ENCODE measurements at regions not wholly inside any gene's neighbourhood (a gene's known extent, or its start where the extent isn't known, plus 50 kb on each side); places are given as distances from the start of the nearest gene placed in this dataset.
"Not testable (repeated sequence)": the region's sequence is repeated elsewhere in the genome, so short reads cannot be mapped to it uniquely, and the experiment has no call there.

GRCh38 chr7:4319280-4319679, 362.8 kb upstream of the FOXK1 start:
- Histone ChIP-seq H3K27ac (ENCODE audit: low read length) (no peak overlapping the region), H3K9me3 (ENCODE audit: control insufficient read depth in 1 of 2, low read length in 2 of 2) (peaks cover 0 to 11% of the 10 kb centered on the region in 2 donors), H3K27me3 (ENCODE audit: low read depth, low read length) (no peaks in the 10 kb centered on the region), H3K4me3 (ENCODE audit: low read depth in 1 of 2, low read length in 2 of 2) (no peak overlapping the region), H3K4me1 (ENCODE audit: control insufficient read depth in 1 of 2, insufficient read depth in 2 of 2, low read length in 2 of 2) (no peaks in the 10 kb centered on the region), H3K36me3 (ENCODE audit: control insufficient read depth in 1 of 2, insufficient read depth in 2 of 2, low read length in 2 of 2) (no peaks in the 10 kb centered on the region)

DNA sequence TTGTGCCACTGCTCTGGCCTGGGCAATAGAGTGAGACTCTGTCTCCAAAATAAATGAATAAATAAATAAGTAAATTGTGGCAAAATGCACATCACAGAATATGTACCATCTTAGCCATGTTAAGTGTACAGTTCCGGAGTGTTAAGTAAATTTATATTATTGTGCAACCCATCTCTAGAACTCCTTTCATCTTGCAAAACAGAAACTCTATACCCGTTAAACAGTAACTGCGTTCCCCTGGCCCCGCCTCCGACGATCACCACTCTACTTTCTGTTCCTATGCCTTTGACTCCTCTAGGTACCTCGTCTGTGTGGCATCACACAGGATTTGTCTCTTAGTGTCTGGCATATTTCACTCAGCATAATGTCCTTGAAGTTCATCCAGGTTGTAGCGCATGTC, 356.4 kb upstream of the FOXK1 start:
- H3K4me1 ChIP-seq (ENCODE audit: control insufficient read depth in 1 of 2, insufficient read depth in 2 of 2, low read length in 2 of 2): no peaks in the 10 kb centered on the region
- no peak overlapping the region for H3K4me3 ChIP-seq (ENCODE audit: low read depth in 1 of 2, low read length in 2 of 2)
- peaks cover 0 to 7% of the 10 kb centered on the region in 2 donors for H3K9me3 ChIP-seq (ENCODE audit: control insufficient read depth in 1 of 2, low read length in 2 of 2)
- no peak overlapping the region for H3K27ac ChIP-seq (ENCODE audit: low read length)
- H3K36me3 ChIP-seq (ENCODE audit: control insufficient read depth in 1 of 2, insufficient read depth in 2 of 2, low read length in 2 of 2): no peaks in the 10 kb centered on the region
- H3K27me3 ChIP-seq (ENCODE audit: low read depth, low read length): no peaks in the 10 kb centered on the region

DNA sequence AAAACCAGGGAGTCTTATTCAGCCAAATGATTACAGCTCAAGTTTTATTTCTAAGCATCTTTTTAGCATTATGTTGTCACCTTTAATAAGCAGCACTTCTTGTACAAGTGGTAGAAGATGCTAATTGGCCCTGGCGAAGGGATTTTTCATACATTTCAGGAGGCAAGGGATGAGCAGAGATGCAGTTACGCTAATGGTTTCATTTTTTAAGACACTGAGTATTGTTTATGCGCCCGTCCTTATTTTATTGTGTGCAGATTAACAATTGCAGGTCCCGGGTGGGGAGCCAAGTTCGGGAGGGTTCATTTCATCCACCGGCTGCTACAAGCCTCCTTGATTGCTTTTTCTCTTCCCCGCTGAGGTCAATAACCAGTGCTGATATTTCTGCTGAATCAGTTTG, 350.4 kb upstream of the FOXK1 start:
- Histone ChIP-seq H3K4me1 (ENCODE audit: control insufficient read depth in 1 of 2, insufficient read depth in 2 of 2, low read length in 2 of 2) (no peaks in the 10 kb centered on the region), H3K27ac (ENCODE audit: low read length) (no peak overlapping the region), H3K9me3 (ENCODE audit: control insufficient read depth in 1 of 2, low read length in 2 of 2) (no peaks in the 10 kb centered on the region), H3K27me3 (ENCODE audit: low read depth, low read length) (no peaks in the 10 kb centered on the region), H3K4me3 (ENCODE audit: low read depth in 1 of 2, low read length in 2 of 2) (no peak overlapping the region), H3K36me3 (ENCODE audit: control insufficient read depth in 1 of 2, insufficient read depth in 2 of 2, low read length in 2 of 2) (no peaks in the 10 kb centered on the region)

DNA sequence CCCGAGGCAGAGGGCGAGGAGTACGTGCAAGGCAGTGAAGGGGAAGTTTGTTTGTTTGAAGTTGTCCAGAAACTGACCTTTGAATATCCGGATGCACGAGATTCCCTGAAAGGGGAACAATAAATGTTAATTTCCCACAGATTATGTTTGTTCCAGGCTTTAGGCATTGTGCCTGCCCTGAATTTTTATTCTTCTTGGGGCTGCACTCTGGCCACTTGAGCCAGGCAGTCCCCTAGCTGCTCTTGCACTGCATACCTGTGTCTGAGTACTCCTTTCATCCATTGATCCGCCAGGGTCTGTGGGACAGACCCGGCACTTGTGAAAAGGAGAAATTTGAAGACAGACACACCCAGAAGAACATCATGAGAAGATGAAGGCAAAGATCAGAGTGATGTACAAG, 343.5 kb upstream of the FOXK1 start:
- H3K27ac ChIP-seq (ENCODE audit: low read length): no peak overlapping the region
- no peak overlapping the region for H3K4me3 ChIP-seq (ENCODE audit: low read depth in 1 of 2, low read length in 2 of 2)
- H3K27me3 ChIP-seq (ENCODE audit: low read depth, low read length): no peaks in the 10 kb centered on the region
- H3K36me3 ChIP-seq (ENCODE audit: control insufficient read depth in 1 of 2, insufficient read depth in 2 of 2, low read length in 2 of 2): no peaks in the 10 kb centered on the region
- no peaks in the 10 kb centered on the region for H3K4me1 ChIP-seq (ENCODE audit: control insufficient read depth in 1 of 2, insufficient read depth in 2 of 2, low read length in 2 of 2)
- peaks cover 0 to 8% of the 10 kb centered on the region in 2 donors for H3K9me3 ChIP-seq (ENCODE audit: control insufficient read depth in 1 of 2, low read length in 2 of 2)

- Histone ChIP-seq H3K4me3 (ENCODE audit: low read depth in 1 of 2, low read length in 2 of 2) (no peak overlapping the region), H3K4me1 (ENCODE audit: control insufficient read depth in 1 of 2, insufficient read depth in 2 of 2, low read length in 2 of 2) (no peaks in the 10 kb centered on the region), H3K27ac (ENCODE audit: low read length) (no peak overlapping the region)
Observed at GRCh38 chr7:4343272-4344247, 338.5 kb upstream of the FOXK1 start.

DNA sequence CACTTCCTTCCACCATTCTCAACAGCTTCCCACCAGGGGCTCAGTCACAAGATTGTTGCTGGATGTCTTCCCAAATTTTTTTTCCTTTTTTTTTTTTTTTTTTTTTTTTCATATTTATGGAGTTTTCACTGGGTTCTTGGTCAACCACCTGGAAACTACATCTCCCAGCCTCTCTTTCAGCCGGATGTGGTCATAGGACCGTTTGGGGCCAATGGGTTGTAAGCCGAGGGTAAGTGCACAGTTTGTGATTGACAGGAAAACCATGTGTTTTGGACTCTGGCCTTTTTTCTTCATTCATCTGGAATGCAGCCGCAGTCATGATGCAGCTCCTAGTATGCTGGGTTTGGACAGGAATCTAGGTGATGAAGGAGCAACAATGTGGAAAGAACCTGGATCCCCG, 337.1 kb upstream of the FOXK1 start:
- Histone ChIP-seq H3K4me3 (ENCODE audit: low read depth in 1 of 2, low read length in 2 of 2) (no peak overlapping the region), H3K36me3 (ENCODE audit: control insufficient read depth in 1 of 2, insufficient read depth in 2 of 2, low read length in 2 of 2) (no peaks in the 10 kb centered on the region), H3K27me3 (ENCODE audit: low read depth, low read length) (no peaks in the 10 kb centered on the region), H3K27ac (ENCODE audit: low read length) (no peak overlapping the region), H3K4me1 (ENCODE audit: control insufficient read depth in 1 of 2, insufficient read depth in 2 of 2, low read length in 2 of 2) (no peaks in the 10 kb centered on the region), H3K9me3 (ENCODE audit: control insufficient read depth in 1 of 2, low read length in 2 of 2) (peaks cover 8 to 15% of the 10 kb centered on the region in 2 donors)

More at GRCh38 chr7:4343272-4344247, 338.5 kb upstream of the FOXK1 start:
- no peaks in the 10 kb centered on the region for H3K27me3 ChIP-seq (ENCODE audit: low read depth, low read length)
- peaks cover 8 to 16% of the 10 kb centered on the region in 2 donors for H3K9me3 ChIP-seq (ENCODE audit: control insufficient read depth in 1 of 2, low read length in 2 of 2)
- no peaks in the 10 kb centered on the region for H3K36me3 ChIP-seq (ENCODE audit: control insufficient read depth in 1 of 2, insufficient read depth in 2 of 2, low read length in 2 of 2)

DNA sequence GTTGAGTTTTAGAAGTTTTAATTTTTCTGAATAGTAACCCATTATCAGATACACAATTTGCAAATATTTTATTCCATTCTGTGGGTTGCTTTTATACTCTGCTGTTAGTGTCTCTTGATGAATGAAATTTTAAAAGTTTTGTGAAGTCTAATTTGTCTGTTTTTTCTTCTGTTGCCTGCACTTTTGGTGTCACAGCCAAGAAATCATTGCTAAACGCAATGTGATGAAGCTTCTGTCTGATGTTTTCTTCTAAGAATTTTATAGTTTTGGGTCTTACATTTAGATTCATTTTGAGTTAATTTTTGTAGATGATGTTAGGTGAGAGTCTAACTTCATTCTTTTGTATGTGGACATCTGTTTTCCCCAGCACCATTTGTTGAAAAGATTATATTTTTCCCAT, 330.0 kb upstream of the FOXK1 start:
- Histone ChIP-seq H3K9me3 (ENCODE audit: control insufficient read depth in 1 of 2, low read length in 2 of 2) (peaks cover 0 to 5% of the 10 kb centered on the region in 2 donors), H3K4me3 (ENCODE audit: low read depth in 1 of 2, low read length in 2 of 2) (no peak overlapping the region), H3K36me3 (ENCODE audit: control insufficient read depth in 1 of 2, insufficient read depth in 2 of 2, low read length in 2 of 2) (no peaks in the 10 kb centered on the region), H3K4me1 (ENCODE audit: control insufficient read depth in 1 of 2, insufficient read depth in 2 of 2, low read length in 2 of 2) (no peaks in the 10 kb centered on the region), H3K27ac (ENCODE audit: low read length) (no peak overlapping the region), H3K27me3 (ENCODE audit: low read depth, low read length) (no peaks in the 10 kb centered on the region)

GRCh38 chr7:4361774-4362173, 320.3 kb upstream of the FOXK1 start:
- Histone ChIP-seq H3K27me3 (ENCODE audit: low read depth, low read length) (no peaks in the 10 kb centered on the region), H3K36me3 (ENCODE audit: control insufficient read depth in 1 of 2, insufficient read depth in 2 of 2, low read length in 2 of 2) (no peaks in the 10 kb centered on the region), H3K4me3 (ENCODE audit: low read depth in 1 of 2, low read length in 2 of 2) (no peak overlapping the region), H3K9me3 (ENCODE audit: control insufficient read depth in 1 of 2, low read length in 2 of 2) (peaks cover 0 to 2% of the 10 kb centered on the region in 2 donors), H3K4me1 (ENCODE audit: control insufficient read depth in 1 of 2, insufficient read depth in 2 of 2, low read length in 2 of 2) (no peaks in the 10 kb centered on the region), H3K27ac (ENCODE audit: low read length) (no peak overlapping the region)

DNA sequence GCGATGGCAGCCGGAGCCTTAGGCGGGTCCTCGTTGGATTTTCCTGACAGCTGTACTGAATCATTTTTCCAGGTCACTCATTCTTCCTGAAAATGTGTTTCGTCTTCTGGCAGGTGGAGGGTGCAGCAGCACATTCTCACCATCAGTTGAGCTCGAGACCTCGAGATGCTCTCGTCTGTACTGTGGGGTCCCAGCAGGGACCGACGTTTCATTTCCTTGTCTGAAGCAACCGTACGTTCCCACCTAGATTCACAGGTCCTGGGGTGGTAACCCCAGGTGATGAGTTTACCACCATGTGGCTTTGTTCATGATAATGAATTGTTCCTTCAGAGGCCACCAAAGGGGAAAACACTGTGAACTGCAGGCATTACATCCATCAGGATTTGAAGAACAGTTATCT, 298.5 kb upstream of the FOXK1 start:
- Histone ChIP-seq H3K4me1 (ENCODE audit: control insufficient read depth in 1 of 2, insufficient read depth in 2 of 2, low read length in 2 of 2) (no peaks in the 10 kb centered on the region), H3K9me3 (ENCODE audit: control insufficient read depth in 1 of 2, low read length in 2 of 2) (peaks cover 0 to 17% of the 10 kb centered on the region in 2 donors), H3K36me3 (ENCODE audit: control insufficient read depth in 1 of 2, insufficient read depth in 2 of 2, low read length in 2 of 2) (no peaks in the 10 kb centered on the region), H3K27me3 (ENCODE audit: low read depth, low read length) (no peaks in the 10 kb centered on the region), H3K27ac (ENCODE audit: low read length) (no peak overlapping the region), H3K4me3 (ENCODE audit: low read depth in 1 of 2, low read length in 2 of 2) (no peak overlapping the region)

DNA sequence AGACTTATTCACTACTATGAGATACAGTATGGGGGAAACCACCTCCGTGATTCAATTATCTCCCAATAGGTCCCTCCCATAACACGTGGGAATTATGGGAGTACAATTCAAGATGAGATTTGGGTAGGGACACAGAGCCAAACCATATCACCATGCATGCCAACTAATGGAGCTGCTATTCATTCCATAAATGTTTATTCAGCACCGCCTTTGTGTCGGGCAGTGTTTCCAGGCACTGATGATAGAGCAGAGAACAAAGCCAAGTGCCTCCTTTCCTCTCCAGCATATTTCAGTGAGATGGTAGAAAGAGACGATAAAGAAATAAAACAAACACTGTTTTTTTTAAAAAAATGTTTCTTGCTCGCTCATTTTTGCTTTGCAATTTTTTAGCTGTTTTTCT, 295.9 kb upstream of the FOXK1 start:
- no peaks in the 10 kb centered on the region for H3K27me3 ChIP-seq (ENCODE audit: low read depth, low read length)
- no peaks in the 10 kb centered on the region for H3K9me3 ChIP-seq (ENCODE audit: control insufficient read depth in 1 of 2, low read length in 2 of 2)
- no peak overlapping the region for H3K4me3 ChIP-seq (ENCODE audit: low read depth in 1 of 2, low read length in 2 of 2)
- H3K36me3 ChIP-seq (ENCODE audit: control insufficient read depth in 1 of 2, insufficient read depth in 2 of 2, low read length in 2 of 2): no peaks in the 10 kb centered on the region
- no peak overlapping the region for H3K27ac ChIP-seq (ENCODE audit: low read length)
- H3K4me1 ChIP-seq (ENCODE audit: control insufficient read depth in 1 of 2, insufficient read depth in 2 of 2, low read length in 2 of 2): no peaks in the 10 kb centered on the region

GRCh38 chr7:4391103-4391502, 291.0 kb upstream of the FOXK1 start:
- not testable (repeated sequence) for H3K9me3 ChIP-seq (ENCODE audit: control insufficient read depth in 1 of 2, low read length in 2 of 2); H3K36me3 ChIP-seq (ENCODE audit: control insufficient read depth in 1 of 2, insufficient read depth in 2 of 2, low read length in 2 of 2); H3K27ac ChIP-seq (ENCODE audit: low read length); H3K27me3 ChIP-seq (ENCODE audit: low read depth, low read length); H3K4me3 ChIP-seq (ENCODE audit: low read depth in 1 of 2, low read length in 2 of 2); H3K4me1 ChIP-seq (ENCODE audit: control insufficient read depth in 1 of 2, insufficient read depth in 2 of 2, low read length in 2 of 2)

DNA sequence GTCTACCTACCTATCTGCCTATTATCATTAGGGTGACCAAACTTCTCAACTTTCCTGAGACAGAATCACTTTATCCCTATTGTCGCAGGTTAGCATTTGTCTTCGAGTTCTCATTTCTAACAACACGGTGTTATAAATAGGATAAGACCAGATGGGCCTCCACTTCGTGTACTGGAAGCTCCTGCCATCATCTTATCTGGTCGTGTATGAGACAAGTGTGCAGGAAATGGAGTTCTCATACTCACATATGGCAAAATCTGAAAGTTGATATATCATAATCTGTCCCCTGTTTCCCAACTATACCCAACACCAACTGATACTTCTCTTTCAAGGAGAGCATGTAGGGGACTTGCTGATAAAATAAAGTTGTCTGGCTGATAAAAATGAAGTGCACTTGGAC, 287.4 kb upstream of the FOXK1 start:
- Histone ChIP-seq H3K4me1 (ENCODE audit: control insufficient read depth in 1 of 2, insufficient read depth in 2 of 2, low read length in 2 of 2) (no peaks in the 10 kb centered on the region), H3K27me3 (ENCODE audit: low read depth, low read length) (no peaks in the 10 kb centered on the region), H3K4me3 (ENCODE audit: low read depth in 1 of 2, low read length in 2 of 2) (no peak overlapping the region), H3K36me3 (ENCODE audit: control insufficient read depth in 1 of 2, insufficient read depth in 2 of 2, low read length in 2 of 2) (no peaks in the 10 kb centered on the region), H3K9me3 (ENCODE audit: control insufficient read depth in 1 of 2, low read length in 2 of 2) (peaks cover 0 to 5% of the 10 kb centered on the region in 2 donors), H3K27ac (ENCODE audit: low read length) (no peak overlapping the region)
